Fibroblast of skin of scalp (primary cell): ENCODE measurements at regions not wholly inside any gene's neighbourhood (a gene's known extent, or its start where the extent isn't known, plus 50 kb on each side); places are given as distances from the start of the nearest gene placed in this dataset.
"Not testable (repeated sequence)": the region's sequence is repeated elsewhere in the genome, so short reads cannot be mapped to it uniquely, and the experiment has no call there.

Source experiments
- DNase-seq: peaks from one replicate; pipeline ENCODE4 v3.0.0-alpha.2; 2013

DNA sequence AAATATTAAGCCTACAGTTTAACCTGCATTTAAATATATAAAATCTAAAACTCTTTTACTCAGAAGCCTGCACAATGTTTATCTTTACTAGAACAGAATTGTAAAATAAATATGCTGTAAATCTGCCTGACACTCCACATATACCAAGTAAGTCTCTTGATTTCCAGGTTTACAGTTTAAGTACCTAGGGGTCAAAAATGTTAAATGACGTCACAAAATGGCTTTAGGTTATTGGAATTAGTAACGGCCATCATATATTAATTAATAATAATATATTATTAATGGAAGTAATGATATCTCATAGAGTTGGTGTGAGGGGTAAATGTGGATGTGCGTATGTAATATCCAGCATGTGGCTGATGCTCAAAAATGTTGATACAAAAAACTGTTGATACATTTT lies 114.8 kb upstream of the ANO5 start:
- DNase-seq = no peak

DNA sequence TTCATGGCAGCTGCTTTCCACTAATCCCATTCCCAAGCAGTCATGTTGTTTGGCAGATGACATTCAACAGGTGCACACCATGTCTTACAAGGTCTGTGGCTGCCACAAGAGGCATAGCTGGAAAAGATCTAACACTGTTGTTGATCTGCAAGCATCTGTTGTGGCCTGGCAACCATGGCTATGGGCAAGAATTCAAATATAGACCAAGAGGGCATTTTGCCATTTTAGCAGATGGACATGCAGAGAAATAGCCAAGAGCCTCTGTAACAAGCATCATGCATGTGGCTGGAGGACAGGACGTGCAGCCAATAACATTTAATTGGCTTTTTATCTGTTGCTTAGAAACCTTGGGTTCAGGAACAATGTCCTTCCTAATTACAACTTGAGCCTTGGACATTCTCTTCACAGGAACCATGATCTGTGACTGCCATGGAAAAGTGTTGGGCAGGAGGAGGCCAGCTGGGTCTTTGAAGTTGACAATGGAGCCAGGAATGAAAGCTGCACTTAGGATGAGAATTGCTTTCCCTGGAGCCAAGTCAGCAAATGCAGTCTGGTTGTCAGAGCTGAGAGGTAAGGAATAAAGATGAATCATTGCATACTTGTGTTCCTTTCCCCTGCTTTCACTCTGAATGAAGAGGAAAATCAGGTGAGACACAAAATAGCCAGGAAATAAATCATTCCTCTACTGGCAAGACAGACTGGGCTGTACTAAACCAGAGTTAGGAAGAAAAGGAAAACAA lies 113.6 kb upstream of the ANO5 start:
- no peak for DNase-seq

DNA sequence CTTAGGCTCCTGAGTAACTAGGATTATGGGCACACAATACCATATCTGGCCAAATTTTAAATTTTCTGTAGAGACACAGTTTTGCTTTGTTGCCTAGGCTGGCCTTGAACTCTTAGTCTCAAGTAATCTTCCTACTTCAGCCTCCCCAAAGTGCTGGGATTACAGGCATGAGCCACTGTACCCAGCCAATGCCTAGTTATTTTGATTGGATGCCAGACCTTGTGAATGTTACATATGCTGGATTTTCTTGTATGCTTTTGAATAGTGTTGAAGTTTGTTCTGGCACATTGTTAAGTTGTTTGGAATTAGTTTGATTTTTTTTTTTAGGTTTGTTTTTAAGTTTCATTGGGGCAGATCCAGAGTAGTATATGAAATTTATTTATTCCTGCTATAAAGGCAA lies 110.7 kb upstream of the ANO5 start:
- DNase-seq = no peak

DNA sequence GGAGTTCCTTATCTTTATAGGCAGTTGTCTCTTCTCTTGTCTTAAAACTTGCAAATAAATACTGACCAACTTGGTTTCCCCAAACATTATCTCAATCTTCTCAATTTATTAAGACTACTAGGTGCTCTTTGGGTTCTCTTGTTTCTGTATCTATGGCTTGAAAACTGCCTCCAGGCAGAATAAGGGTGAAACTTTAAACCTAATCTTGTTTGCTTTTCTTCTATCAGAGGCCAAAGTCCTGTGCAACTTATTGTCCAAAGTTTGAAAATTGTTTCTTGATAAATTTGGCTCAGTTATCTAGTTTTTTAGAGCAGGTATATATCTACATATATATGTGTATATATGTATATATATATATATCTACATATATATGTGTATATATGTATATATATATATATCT lies 110.1 kb upstream of the ANO5 start:
- DNase-seq = no peak

DNA sequence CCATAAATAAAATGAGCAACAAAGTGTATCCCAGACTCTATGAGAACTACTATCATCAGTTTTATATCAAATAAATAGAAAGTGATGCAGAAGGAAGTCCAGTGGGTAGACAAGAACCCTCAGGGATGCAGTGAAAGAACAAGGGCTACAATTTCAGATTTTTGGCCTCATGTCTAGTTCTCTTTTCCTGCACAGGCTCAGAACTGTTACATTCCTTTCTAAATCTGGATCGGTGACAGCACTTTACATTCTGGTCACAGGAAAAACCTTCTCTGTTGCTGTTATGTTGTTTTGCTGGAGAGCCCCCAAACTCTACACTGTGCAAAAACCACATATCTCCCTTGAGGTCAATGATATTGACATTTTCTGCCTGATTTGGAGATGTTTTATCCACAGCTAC lies 108.8 kb upstream of the ANO5 start:
- no peak for DNase-seq

DNA sequence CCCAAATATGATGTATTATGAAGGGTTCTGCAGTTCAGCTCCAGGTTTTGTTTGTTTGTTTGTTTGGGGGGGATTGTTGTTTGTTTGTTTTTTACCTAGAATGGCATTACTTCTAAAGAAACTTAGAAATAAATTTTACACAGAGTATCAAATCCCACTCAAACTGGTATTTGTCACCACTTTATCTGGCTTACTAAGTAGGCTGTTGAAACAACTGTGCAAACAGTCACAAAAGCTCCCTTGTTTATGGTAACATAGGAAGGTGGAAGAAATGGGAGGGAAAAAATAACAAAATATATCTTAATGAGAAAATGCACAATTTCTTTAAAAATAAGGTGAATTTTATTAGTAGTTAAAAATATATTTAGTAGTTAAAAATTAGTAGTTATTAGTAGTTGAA lies 108.3 kb upstream of the ANO5 start:
- no peak for DNase-seq

DNA sequence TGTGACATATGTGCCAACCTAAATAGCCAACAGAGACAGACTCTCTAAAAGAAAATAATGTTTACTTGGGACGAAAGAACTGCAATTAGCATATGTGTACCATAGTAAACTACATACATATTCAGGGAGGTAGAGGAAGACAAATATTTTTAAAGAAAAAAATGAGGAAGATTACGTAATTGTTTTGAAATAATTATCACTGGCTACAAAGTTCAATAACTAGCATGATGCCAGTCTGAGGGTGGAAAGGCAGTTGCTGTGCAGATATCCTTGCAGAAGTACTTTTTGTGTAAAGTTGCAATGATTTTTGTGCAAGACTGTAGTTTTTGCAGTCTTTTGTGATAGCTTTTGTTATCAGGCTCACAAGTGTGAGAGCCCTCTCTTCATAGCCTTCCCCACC lies 103.3 kb upstream of the ANO5 start:
- DNase-seq = no peak

DNA sequence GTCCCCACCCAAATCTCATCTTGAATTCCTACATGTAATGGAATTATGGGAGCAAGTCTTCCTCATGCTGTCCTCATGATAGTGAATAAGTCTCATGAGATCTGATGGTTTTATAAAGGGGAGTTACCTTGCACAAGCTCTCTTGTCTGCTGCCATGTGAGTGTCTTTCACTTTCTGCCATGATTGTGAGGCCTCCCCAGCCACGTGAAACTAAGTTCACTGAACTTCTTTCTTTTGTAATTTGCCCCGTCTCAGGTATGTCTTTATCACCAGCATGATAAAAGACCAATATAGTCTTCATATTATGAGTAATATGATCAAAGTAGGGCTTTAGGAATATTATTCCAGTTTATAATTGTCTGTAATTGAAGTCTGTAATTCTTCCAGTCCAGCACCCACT lies 86.3 kb upstream of the ANO5 start:
- DNase-seq = no peak

DNA sequence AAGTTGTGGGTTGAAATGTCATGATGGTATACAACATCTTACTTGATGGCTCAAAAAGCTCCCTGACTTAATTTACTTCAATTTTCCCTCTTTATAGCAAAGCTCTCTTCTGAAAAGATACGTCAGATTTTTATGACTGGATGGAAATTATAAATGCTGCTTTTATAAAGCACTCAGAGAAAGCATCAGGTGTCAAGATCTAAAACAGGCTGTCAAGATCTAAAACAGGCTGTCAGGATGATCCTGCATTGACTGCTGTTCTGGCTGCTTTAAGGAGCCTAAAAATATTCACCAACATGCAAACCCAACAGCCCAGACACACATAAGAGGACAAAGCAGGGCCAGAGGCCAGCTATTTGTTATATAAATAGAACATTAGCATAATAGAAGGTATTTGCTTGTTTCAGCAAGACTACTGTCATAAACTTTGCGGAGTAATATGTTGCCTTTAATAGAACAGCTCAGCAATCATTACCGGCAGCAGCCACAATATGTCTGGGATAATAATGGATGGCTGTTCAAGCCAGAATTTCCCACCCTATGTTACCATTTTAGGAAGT lies 77.3 kb upstream of the ANO5 start:
- no peak for DNase-seq

DNA sequence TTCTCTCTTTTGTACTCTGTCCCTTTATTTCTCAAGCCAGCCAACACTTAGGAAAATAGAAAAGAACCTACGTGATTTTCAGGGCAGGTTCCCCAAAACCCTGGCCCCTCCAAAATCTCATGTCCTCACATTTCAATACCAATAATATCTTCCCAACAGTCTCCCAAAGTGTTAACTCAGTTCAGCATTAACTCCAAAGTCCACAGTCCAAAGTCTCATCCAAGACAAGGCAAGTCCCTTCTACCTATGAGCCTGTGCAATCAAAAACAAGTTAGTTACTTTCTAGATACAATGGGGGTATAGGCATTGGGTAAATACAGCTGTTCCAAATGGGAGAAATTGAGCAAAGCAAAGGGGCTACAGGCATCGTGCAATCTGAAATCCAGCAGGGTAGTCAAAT lies 64.9 kb upstream of the ANO5 start:
- not testable (repeated sequence) for DNase-seq

DNA sequence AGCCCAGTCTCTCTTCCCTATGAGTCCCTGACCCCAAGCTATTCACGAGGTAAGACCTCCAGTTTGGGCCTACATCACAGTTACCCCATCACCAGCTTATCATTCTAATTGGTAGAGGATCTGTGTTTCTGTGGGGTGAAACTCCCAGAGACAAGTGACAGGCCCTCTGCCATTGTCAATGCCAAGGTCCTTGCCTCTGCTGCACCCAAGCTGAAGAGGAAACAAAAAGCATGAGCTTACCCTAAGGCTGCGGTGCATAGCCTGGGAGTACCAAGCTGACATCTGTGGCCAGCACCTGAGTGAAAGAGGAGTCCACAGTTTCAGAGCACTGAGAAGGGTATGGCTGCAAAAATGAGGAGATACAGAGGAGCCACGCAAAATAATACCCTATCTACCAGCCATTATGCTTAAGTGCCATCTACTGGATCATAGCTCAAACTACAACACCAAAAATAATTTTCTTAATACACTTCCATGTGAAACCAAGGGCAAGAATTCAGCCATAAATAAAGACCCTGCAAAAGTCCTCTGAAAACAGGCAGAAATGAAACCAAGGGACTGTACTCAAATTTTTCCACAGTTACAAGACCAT lies 62.3 kb upstream of the ANO5 start:
- no peak for DNase-seq

DNA sequence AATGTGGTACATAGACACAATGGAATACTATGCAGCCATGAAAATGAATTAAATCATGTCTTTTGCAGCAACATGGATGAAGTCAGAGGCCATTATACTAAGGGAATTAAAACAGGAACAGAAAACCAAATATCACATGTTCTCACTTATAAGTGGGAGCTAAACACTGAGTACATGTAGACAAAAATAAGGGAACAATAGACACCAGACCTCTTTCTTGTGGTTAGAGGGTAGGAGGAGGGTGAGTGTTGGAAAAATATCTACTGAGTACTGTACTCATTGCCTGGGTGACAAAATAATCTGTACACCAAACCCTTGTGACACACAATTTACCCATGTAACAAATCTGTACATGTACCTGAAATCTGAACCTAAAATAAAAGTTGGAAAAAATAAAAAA lies 59.1 kb upstream of the ANO5 start:
- no peak for DNase-seq

DNA sequence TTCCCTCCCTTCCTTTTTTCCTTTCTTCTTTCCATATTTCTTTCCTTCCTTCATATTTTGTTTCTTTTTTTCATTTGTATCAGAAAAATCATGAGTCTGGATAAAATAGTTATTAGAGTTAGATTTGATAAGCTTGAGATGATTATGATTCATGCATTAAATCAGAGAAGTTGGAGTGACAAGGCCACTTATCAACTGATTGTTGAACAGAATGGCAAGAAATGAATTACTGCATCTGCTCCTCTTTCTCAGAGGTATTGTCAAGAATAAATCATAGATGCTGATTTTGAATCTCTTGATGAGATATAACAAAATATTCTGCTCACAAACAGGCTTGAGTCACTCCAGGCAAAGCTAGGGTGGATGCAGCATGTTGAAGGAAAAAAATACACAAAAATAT lies 54.6 kb upstream of the ANO5 start:
- no peak for DNase-seq
